HCT116 (cell line): ENCODE measurements at regions not wholly inside any gene's neighbourhood (a gene's known extent, or its start where the extent isn't known, plus 50 kb on each side); places are given as distances from the start of the nearest gene placed in this dataset.

ENCODE experiments used
- ATAC-seq: fragments of 200-7000 bp; cut with Tn5 transposase; 2 replicates; pipeline ENCODE4 v1.9.1; 2020; ENCODE audit warnings: mild to moderate bottlenecking, moderate library complexity
- BruUV-seq: library from RNA; stranded (reverse); fragments of 400-500 nt; replicated peaks from 2 replicates; lab custom pipeline; 2021; lab: Mats Ljungman, UMichigan
- CTCF ChIA-PET: fragments of 300-600 bp; sonication (Branson Sonifier 250); formaldehyde crosslinking; loops from one replicate; lab custom pipeline; 2021; ENCODE audit warnings: antibody characterized with exemption; lab: Charles Lee
- POLR2A ChIA-PET: fragments of 300-600, 350-600 bp; sonication (Branson Sonifier 250); formaldehyde crosslinking; loops from one replicate; lab custom pipeline; 2021; ENCODE audit warnings: antibody characterized with exemption; lab: Charles Lee
- RAD21 ChIA-PET, 2 experiments: fragments of 300-600 bp; sonication (Branson Sonifier 250); formaldehyde crosslinking; loops; one replicate each; lab custom pipeline; 2023; ENCODE audit warnings: low total read pairs in 2 of 2; ENCODE audit not compliant: uncharacterized antibody in 2 of 2, unreplicated experiment in 2 of 2, low non-redundant PET in 1 of 2; lab: Charles Lee
- DNase-seq: peaks from one replicate; pipeline ENCODE4 v3.0.0-alpha.2; 2010; ENCODE audit warnings: low read depth, low spot score
- H2AFZ ChIP-seq: fragments of 200-600 bp; shearing (Covaris generic), sonication (generic); 2 replicates; pipeline ENCODE4 v1.6.1; 2017; ENCODE audit warnings: low read depth, mixed run types, mixed read lengths, antibody characterized with exemption, low read length; ENCODE audit not compliant: poor library complexity, severe bottlenecking
- H3K27ac ChIP-seq: 2 replicates; pipeline ENCODE4 v1.5.1; 2012; ENCODE audit warnings: low read depth, low read length
- H3K27me3 ChIP-seq: fragments of 200-600 bp; sonication (generic); 2 replicates; pipeline ENCODE4 v1.6.1; 2016; ENCODE audit warnings: mixed run types, low read length, mixed read lengths; ENCODE audit not compliant: insufficient read depth
- H3K36me3 ChIP-seq, 2 experiments: fragments of 200-500 bp in 1 of 2; fragments of 200-600 bp in 1 of 2; sonication (Bioruptor generic) in 1 of 2; sonication (generic) in 1 of 2; 2 replicates each; pipeline versions ENCODE4 v1.5.1 to v1.6.1; 2014 to 2016; ENCODE audit warnings: low read length in 2 of 2, inconsistent platforms in 1 of 2, mixed read lengths in 1 of 2, mixed run types in 1 of 2; ENCODE audit not compliant: insufficient read depth in 2 of 2, control insufficient read depth in 1 of 2
- H3K4me1 ChIP-seq, 2 experiments: fragments of 200-600 bp in 1 of 2; sonication (generic) in 1 of 2; 2 replicates each; pipeline versions ENCODE4 v1.5.1 to v1.6.1; 2012 to 2017; ENCODE audit warnings: low read length in 2 of 2, inconsistent platforms in 1 of 2, mild to moderate bottlenecking in 1 of 2, mixed read lengths in 1 of 2, mixed run types in 1 of 2, moderate library complexity in 1 of 2; ENCODE audit not compliant: insufficient read depth in 2 of 2, control insufficient read depth in 1 of 2
- H3K4me2 ChIP-seq: fragments of 200-600 bp; sonication (generic); 2 replicates; pipeline ENCODE4 v1.6.1; 2017; ENCODE audit warnings: mixed run types, low read length, mixed read lengths
- H3K4me3 ChIP-seq, 2 experiments: fragments of 200-600 bp in 1 of 2; sonication (generic) in 1 of 2; replicated peaks in 1 of 2; 2 replicates each; pipeline ENCODE4 v1.5.1; 2011 to 2016; ENCODE audit warnings: low read length in 2 of 2, control low read depth in 1 of 2, low read depth in 1 of 2, mild to moderate bottlenecking in 1 of 2, mixed read lengths in 1 of 2, mixed run types in 1 of 2
- H3K79me2 ChIP-seq: fragments of 200-600 bp; sonication (generic); 2 replicates; pipeline ENCODE4 v1.6.1; 2017; ENCODE audit warnings: mild to moderate bottlenecking, mixed run types, low read length, moderate library complexity, mixed read lengths; ENCODE audit not compliant: insufficient read depth
- H3K9ac ChIP-seq: fragments of 200-600 bp; sonication (generic); 2 replicates; pipeline ENCODE4 v1.6.1; 2016; ENCODE audit warnings: low read length, mixed read lengths
- H3K9me2 ChIP-seq: fragments of 200-600 bp; sonication (generic), shearing (Covaris generic); 2 replicates; pipeline ENCODE4 v1.6.1; 2017; ENCODE audit warnings: mixed run types, mild to moderate bottlenecking, moderate library complexity; ENCODE audit not compliant: insufficient read depth
- H3K9me3 ChIP-seq, 2 experiments: fragments of 200-500 bp in 1 of 2; fragments of 200-600 bp in 1 of 2; sonication (Bioruptor generic) in 1 of 2; sonication (generic) in 1 of 2; 2 replicates each; pipeline ENCODE4 v1.6.1; 2014 to 2017; ENCODE audit warnings: low read length in 2 of 2, mixed read lengths in 2 of 2, inconsistent platforms in 1 of 2, low read depth in 1 of 2, mild to moderate bottlenecking in 1 of 2, mixed run types in 1 of 2, moderate library complexity in 1 of 2; ENCODE audit not compliant: control insufficient read depth in 1 of 2, insufficient read depth in 1 of 2
- H4K20me1 ChIP-seq: fragments of 200-600 bp; sonication (generic), shearing (Covaris generic); 2 replicates; pipeline ENCODE4 v1.6.1; 2017; ENCODE audit warnings: mixed run types, mild to moderate bottlenecking, moderate library complexity; ENCODE audit not compliant: insufficient read depth
- CTCF ChIP-seq, 3 experiments: fragments of 200-600 bp in 1 of 3; sonication (generic) in 1 of 3; IDR thresholded peaks in 2 of 3; conservative IDR thresholded peaks in 1 of 3; 2 replicates each; pipeline ENCODE4 v1.5.1; 2012 to 2017; ENCODE audit warnings: low read depth in 2 of 3, low read length in 2 of 3, antibody characterized with exemption in 1 of 3, borderline replicate concordance in 1 of 3, control low read depth in 1 of 3, mild to moderate bottlenecking in 1 of 3, mixed read lengths in 1 of 3, mixed run types in 1 of 3, moderate library complexity in 1 of 3; ENCODE audit not compliant: insufficient read depth in 1 of 3
- EGR1 ChIP-seq: IDR thresholded peaks from 2 replicates; pipeline ENCODE4 v1.6.1; 2012; ENCODE audit warnings: low read depth
- ELF1 ChIP-seq: IDR thresholded peaks from 2 replicates; pipeline ENCODE4 v1.6.1; 2012; ENCODE audit warnings: low read depth, borderline replicate concordance
- EZH2phosphoT487 ChIP-seq: fragments of 200-600 bp; IDR thresholded peaks from 2 replicates; pipeline ENCODE4 v1.6.1; 2018; ENCODE audit warnings: antibody characterized with exemption, borderline replicate concordance
- FOSL1 ChIP-seq: IDR thresholded peaks from 2 replicates; pipeline ENCODE4 v1.6.1; 2012; ENCODE audit warnings: low read depth
- JUND ChIP-seq: IDR thresholded peaks from 2 replicates; pipeline ENCODE4 v1.6.1; 2012
- POLR2AphosphoS5 ChIP-seq: IDR thresholded peaks from 2 replicates; pipeline ENCODE4 v1.6.1; 2011; ENCODE audit warnings: mild to moderate bottlenecking, low read depth, low read length, moderate library complexity
- RAD21 ChIP-seq: IDR thresholded peaks from 2 replicates; pipeline ENCODE4 v1.6.1; 2012; ENCODE audit warnings: low read depth, mild to moderate bottlenecking
- SIN3A ChIP-seq: IDR thresholded peaks from 2 replicates; pipeline ENCODE4 v1.6.1; 2012; ENCODE audit warnings: low read depth
- SRF ChIP-seq: IDR thresholded peaks from 2 replicates; pipeline ENCODE4 v1.6.1; 2012; ENCODE audit warnings: low read depth
- TCF7L2 ChIP-seq: IDR thresholded peaks from 2 replicates; pipeline ENCODE4 v1.7.0; 2011; ENCODE audit warnings: borderline replicate concordance, inconsistent platforms; ENCODE audit not compliant: insufficient read depth, insufficient read length; ENCODE audit errors: extremely low read depth
- ZBTB33 ChIP-seq: IDR thresholded peaks from 2 replicates; pipeline ENCODE4 v1.6.1; 2011; ENCODE audit warnings: mild to moderate bottlenecking, low read length, moderate library complexity; ENCODE audit not compliant: insufficient replicate concordance; ENCODE audit errors: extremely low read depth
- ZNF274 ChIP-seq: fragments of 200-500 bp; sonication (Bioruptor generic); IDR thresholded peaks from 2 replicates; pipeline ENCODE4 v1.6.1; 2014; ENCODE audit warnings: mild to moderate bottlenecking, low read depth, low read length, inconsistent platforms
- intact Hi-C: fragments of 100-400 bp; cut with micrococcal nuclease; formaldehyde crosslinking; loops from 2 replicates; pipeline ENCODE4 v1.10.0; 2022

- H3K4me1 ChIP-seq = no peaks in the 10 kb centered on the region
- no peak for DNase-seq
- H4K20me1 ChIP-seq = no peaks in the 10 kb centered on the region
- H3K4me2 ChIP-seq = no peak overlapping the region
- no peak overlapping the region for H3K4me3 ChIP-seq
- CTCF ChIA-PET = no interaction called here
- TF ChIP-seq ZNF274 = no peak
- no peak for TF ChIP-seq EGR1
- TF ChIP-seq JUND = no peak
- no peak for TF ChIP-seq EZH2phosphoT487
- no peak for TF ChIP-seq SRF
- TF ChIP-seq POLR2AphosphoS5 = no peak
- TF ChIP-seq ELF1 = no peak
- no peak for TF ChIP-seq RAD21
- TF ChIP-seq ZBTB33 = no peak
- no peak for TF ChIP-seq FOSL1
- POLR2A ChIA-PET = no interaction called here
- no peaks in the 10 kb centered on the region for H3K36me3 ChIP-seq
- H3K9me2 ChIP-seq = no peaks in the 10 kb centered on the region
- ATAC-seq = no peak
- RAD21 ChIA-PET = no interaction called here
- H3K27ac ChIP-seq = no peak overlapping the region
- no peaks in the 10 kb centered on the region for H3K27me3 ChIP-seq
- intact Hi-C loops = no loop called here
- no peak overlapping the region for H3K9ac ChIP-seq
- H2AFZ ChIP-seq = no peak overlapping the region
- BruUV-seq = no TSS peak
- no peaks in the 10 kb centered on the region for H3K9me3 ChIP-seq
- H3K79me2 ChIP-seq = no peaks in the 10 kb centered on the region
These were observed 88.7 kb upstream of the MS4A8 start for GRCh38 chr11:60610702-60611101.

GRCh38 chr11:60615497-60615896, 83.9 kb upstream of the MS4A8 start:
- intact Hi-C loops = loop anchor here (5.0 kb wide), 2 partner anchors 128 to 273 kb away; no protein-coding TSS in a partner anchor
- H3K27ac ChIP-seq = no peak overlapping the region
- TF ChIP-seq SIN3A (no peak), POLR2AphosphoS5 (no peak), CTCF (IDR thresholded peaks at IDR 0.05 in 2 of 3, conservative IDR thresholded peaks at IDR 0.05 in 1 of 3; ENCODE audit: borderline replicate concordance in 1 of 3, insufficient read depth in 1 of 3, low read depth in 2 of 3, low read length in 2 of 3) (no peak), RAD21 (no peak), ZBTB33 (no peak), ELF1 (no peak), TCF7L2 (no peak)

More at GRCh38 chr11:60615497-60615896, 83.9 kb upstream of the MS4A8 start:
- H3K4me1 ChIP-seq = peaks cover 0 to 6% of the 10 kb centered on the region in 2 experiments; a peak in 2 of 4 replicates
- ChIA-PET POLR2A (no interaction called here), CTCF (no interaction called here), RAD21 (no interaction called here)
- H3K36me3 ChIP-seq = no peaks in the 10 kb centered on the region
- BruUV-seq = no TSS peak
- ATAC-seq = no peak
- no peaks in the 10 kb centered on the region for H3K9me3 ChIP-seq
- H3K9me2 ChIP-seq = no peaks in the 10 kb centered on the region
- no peaks in the 10 kb centered on the region for H3K79me2 ChIP-seq
- H3K4me2 ChIP-seq = no peak overlapping the region
- H4K20me1 ChIP-seq = no peaks in the 10 kb centered on the region
- DNase-seq = no peak
- H3K27me3 ChIP-seq = no peaks in the 10 kb centered on the region
- no peak overlapping the region for H2AFZ ChIP-seq
- H3K4me3 ChIP-seq = no peak overlapping the region
- H3K9ac ChIP-seq = no peak overlapping the region
